H1 (cell line): ENCODE measurements at regions not wholly inside any gene's neighbourhood (a gene's known extent, or its start where the extent isn't known, plus 50 kb on each side); places are given as distances from the start of the nearest gene placed in this dataset.

ENCODE experiments used
- CTCF ChIA-PET: fragments of 300-600 bp; sonication (Branson Sonifier 250); formaldehyde crosslinking; loops from one replicate; lab custom pipeline; 2021; ENCODE audit not compliant: partially characterized antibody; lab: Charles Lee
- POLR2A ChIA-PET: fragments of 300-600 bp; sonication (Branson Sonifier 250); formaldehyde crosslinking; loops from one replicate; lab custom pipeline; 2021; ENCODE audit warnings: inconsistent platforms; ENCODE audit not compliant: partially characterized antibody; lab: Charles Lee
- DNase-seq, 2 experiments: peaks; one replicate each; pipeline versions ENCODE4 v3.0.0 to v3.0.0-alpha.2; 2010 to 2022; ENCODE audit warnings: low spot score in 2 of 2, low read depth in 1 of 2, mixed read lengths in 1 of 2
- FAIRE-seq: peaks from 2 replicates; lab custom pipeline; 2011; peaks lifted over from hg19 to GRCh38; lab: Jason Lieb, UNC
- H2AFZ ChIP-seq: 2 replicates; pipeline ENCODE4 v1.8.1; 2012; ENCODE audit warnings: low read length, inconsistent platforms
- H2AK5ac ChIP-seq: 2 replicates; pipeline ENCODE4 v1.6.1; 2013; ENCODE audit warnings: low read depth, low read length
- H2BK120ac ChIP-seq: replicated peaks from 2 replicates; pipeline ENCODE3; 2013; ENCODE audit warnings: low read depth, low read length, inconsistent platforms
- H2BK12ac ChIP-seq: 2 replicates; pipeline ENCODE4 v1.6.1; 2013; ENCODE audit warnings: low read depth, low read length
- H2BK15ac ChIP-seq: 2 replicates; pipeline ENCODE4 v1.6.1; 2013; ENCODE audit warnings: low read length
- H2BK20ac ChIP-seq: 2 replicates; pipeline ENCODE4 v1.6.1; 2013; ENCODE audit warnings: low read length
- H2BK5ac ChIP-seq: 2 replicates; pipeline ENCODE4 v1.6.1; 2013; ENCODE audit warnings: low read depth, low read length
- H3K14ac ChIP-seq: 2 replicates; pipeline ENCODE4 v1.6.1; 2013; ENCODE audit warnings: inconsistent platforms; ENCODE audit not compliant: insufficient read length
- H3K18ac ChIP-seq: 2 replicates; pipeline ENCODE4 v1.6.1; 2013; ENCODE audit warnings: low read length; ENCODE audit errors: extremely low read depth
- H3K23ac ChIP-seq: 2 replicates; pipeline ENCODE4 v1.6.1; 2013; ENCODE audit warnings: inconsistent platforms; ENCODE audit not compliant: insufficient read length
- H3K23me2 ChIP-seq: 2 replicates; pipeline ENCODE4 v1.6.1; 2013; ENCODE audit warnings: low read depth, low read length
- H3K27ac ChIP-seq: 2 replicates; pipeline ENCODE4 v1.6.1; 2011; ENCODE audit warnings: low read depth, low read length, inconsistent platforms
- H3K27me3 ChIP-seq, 4 experiments: replicated peaks in 1 of 4; 1 replicate in 1 of 4; 2 replicates in 3 of 4; pipeline versions ENCODE4 v1.6.1 to v1.8.1; 2011 to 2013; ENCODE audit warnings: low read length in 3 of 4, mild to moderate bottlenecking in 3 of 4, inconsistent platforms in 2 of 4, mixed read lengths in 2 of 4, moderate library complexity in 1 of 4; ENCODE audit not compliant: control insufficient read depth in 3 of 4, insufficient read depth in 3 of 4; ENCODE audit errors: extremely low read depth in 1 of 4
- H3K36me3 ChIP-seq, 4 experiments: 2 replicates each; pipeline versions ENCODE4 v1.6.1 to v1.8.1; 2011 to 2013; ENCODE audit warnings: mild to moderate bottlenecking in 4 of 4, low read length in 3 of 4, moderate library complexity in 2 of 4, control low read depth in 1 of 4, inconsistent platforms in 1 of 4; ENCODE audit not compliant: insufficient read depth in 4 of 4, control insufficient read depth in 2 of 4
- H3K4ac ChIP-seq: replicated peaks from 2 replicates; pipeline ENCODE3; 2013; ENCODE audit warnings: low read length, low read depth, mixed read lengths, inconsistent platforms; ENCODE audit not compliant: insufficient read length
- H3K4me1 ChIP-seq, 4 experiments: replicated peaks in 1 of 4; 1 replicate in 1 of 4; 2 replicates in 3 of 4; pipeline versions ENCODE4 v1.6.1 to v1.8.1; 2011 to 2013; ENCODE audit warnings: low read length in 3 of 4, inconsistent platforms in 2 of 4, mixed read lengths in 1 of 4; ENCODE audit not compliant: insufficient read depth in 4 of 4, control insufficient read depth in 3 of 4
- H3K4me2 ChIP-seq, 2 experiments: 2 replicates each; pipeline versions ENCODE4 v1.6.1 to v1.8.1; 2011 to 2013; ENCODE audit warnings: low read depth in 2 of 2, low read length in 2 of 2, control low read depth in 1 of 2, inconsistent platforms in 1 of 2, mild to moderate bottlenecking in 1 of 2; ENCODE audit not compliant: insufficient read depth in 1 of 2
- H3K4me3 ChIP-seq, 4 experiments: fragments of 200-600, 300-600 bp in 1 of 4; sonication (generic), shearing (Covaris generic), sonication (Bioruptor Twin) in 1 of 4; 2 replicates each; pipeline versions ENCODE4 v1.5.1 to v1.8.1; 2011 to 2016; ENCODE audit warnings: low read length in 4 of 4, low read depth in 3 of 4, control low read depth in 2 of 4, inconsistent platforms in 2 of 4, mild to moderate bottlenecking in 2 of 4, mixed read lengths in 1 of 4, moderate library complexity in 1 of 4; ENCODE audit not compliant: insufficient read depth in 2 of 4; ENCODE audit errors: extremely low read depth in 1 of 4
- H3K56ac ChIP-seq: replicated peaks from 2 replicates; pipeline ENCODE3; 2013; ENCODE audit warnings: low read depth, mild to moderate bottlenecking, mixed read lengths, low read length, inconsistent platforms; ENCODE audit not compliant: insufficient read length
- H3K79me1 ChIP-seq: 2 replicates; pipeline ENCODE4 v1.6.1; 2013; ENCODE audit warnings: low read depth, low read length, control low read depth
- H3K79me2 ChIP-seq, 2 experiments: 2 replicates each; pipeline versions ENCODE4 v1.6.1 to v1.8.1; 2012 to 2013; ENCODE audit warnings: low read length in 2 of 2, mild to moderate bottlenecking in 2 of 2, inconsistent platforms in 1 of 2; ENCODE audit not compliant: insufficient read depth in 2 of 2, control insufficient read depth in 1 of 2
- H3K9ac ChIP-seq, 4 experiments: replicated peaks in 1 of 4; 1 replicate in 1 of 4; 2 replicates in 3 of 4; pipeline versions ENCODE4 v1.6.1 to v1.8.1; 2011 to 2013; ENCODE audit warnings: low read depth in 3 of 4, low read length in 3 of 4, control low read depth in 2 of 4, mild to moderate bottlenecking in 2 of 4, moderate library complexity in 2 of 4, inconsistent platforms in 1 of 4; ENCODE audit errors: extremely low read depth in 1 of 4
- H3K9me3 ChIP-seq, 2 experiments: 2 replicates each; pipeline versions ENCODE4 v1.6.1 to v1.8.1; 2012 to 2013; ENCODE audit warnings: mild to moderate bottlenecking in 2 of 2, moderate library complexity in 2 of 2, control low read depth in 1 of 2, inconsistent platforms in 1 of 2, low read depth in 1 of 2, low read length in 1 of 2, mixed read lengths in 1 of 2; ENCODE audit not compliant: insufficient read depth in 2 of 2
- H4K20me1 ChIP-seq, 2 experiments: replicated peaks in 1 of 2; 2 replicates each; pipeline versions ENCODE3 to v1.8.1; 2011 to 2013; ENCODE audit warnings: inconsistent platforms in 2 of 2, low read length in 2 of 2, mild to moderate bottlenecking in 1 of 2; ENCODE audit not compliant: insufficient read depth in 2 of 2, control insufficient read depth in 1 of 2
- H4K5ac ChIP-seq: 2 replicates; pipeline ENCODE4 v1.6.1; 2013; ENCODE audit warnings: low read length, low read depth, mixed read lengths, inconsistent platforms; ENCODE audit not compliant: insufficient read length
- H4K8ac ChIP-seq: 2 replicates; pipeline ENCODE4 v1.8.0; 2013; ENCODE audit warnings: mild to moderate bottlenecking, moderate library complexity, low read length, inconsistent platforms; ENCODE audit not compliant: insufficient read depth; ENCODE audit errors: extremely low read depth
- H4K91ac ChIP-seq: replicated peaks from 2 replicates; pipeline ENCODE3; 2013; ENCODE audit warnings: low read length, mixed read lengths, inconsistent platforms; ENCODE audit not compliant: insufficient read length
- BACH1 ChIP-seq: IDR thresholded peaks from 2 replicates; pipeline ENCODE4 v1.6.1; 2012; ENCODE audit warnings: low read length, improper control_type of control experiment
- JUND ChIP-seq: IDR thresholded peaks from 2 replicates; pipeline ENCODE4 v1.6.1; 2011; ENCODE audit warnings: mild to moderate bottlenecking, improper control_type of control experiment, low read length
- NRF1 ChIP-seq: IDR thresholded peaks from 2 replicates; pipeline ENCODE4 v1.6.1; 2011; ENCODE audit warnings: mild to moderate bottlenecking, low read depth, low read length, improper control_type of control experiment
- TAF1 ChIP-seq: IDR thresholded peaks from 2 replicates; pipeline ENCODE4 v1.6.1; 2011; ENCODE audit warnings: mild to moderate bottlenecking, low read depth, low read length
- WGBS, 2 experiments: shearing (Covaris generic) in 1 of 2; methylation state at CpG; one replicate each; pipeline versions ENCODE4 v1.1.6 to v1.1.7; 2013 to 2015; ENCODE audit warnings: low lambda C conversion rate in 2 of 2, mixed read lengths in 2 of 2, inconsistent platforms in 1 of 2, low coverage in 1 of 2, missing lambda C conversion rate in 1 of 2; ENCODE audit not compliant: insufficient replicate concordance in 2 of 2, insufficient coverage in 1 of 2, insufficient read length in 1 of 2; ENCODE audit errors: extremely low coverage in 1 of 2, missing lambda C conversion rate in 1 of 2; 5-methylcytosine and 5-hydroxymethylcytosine counted together

DNA sequence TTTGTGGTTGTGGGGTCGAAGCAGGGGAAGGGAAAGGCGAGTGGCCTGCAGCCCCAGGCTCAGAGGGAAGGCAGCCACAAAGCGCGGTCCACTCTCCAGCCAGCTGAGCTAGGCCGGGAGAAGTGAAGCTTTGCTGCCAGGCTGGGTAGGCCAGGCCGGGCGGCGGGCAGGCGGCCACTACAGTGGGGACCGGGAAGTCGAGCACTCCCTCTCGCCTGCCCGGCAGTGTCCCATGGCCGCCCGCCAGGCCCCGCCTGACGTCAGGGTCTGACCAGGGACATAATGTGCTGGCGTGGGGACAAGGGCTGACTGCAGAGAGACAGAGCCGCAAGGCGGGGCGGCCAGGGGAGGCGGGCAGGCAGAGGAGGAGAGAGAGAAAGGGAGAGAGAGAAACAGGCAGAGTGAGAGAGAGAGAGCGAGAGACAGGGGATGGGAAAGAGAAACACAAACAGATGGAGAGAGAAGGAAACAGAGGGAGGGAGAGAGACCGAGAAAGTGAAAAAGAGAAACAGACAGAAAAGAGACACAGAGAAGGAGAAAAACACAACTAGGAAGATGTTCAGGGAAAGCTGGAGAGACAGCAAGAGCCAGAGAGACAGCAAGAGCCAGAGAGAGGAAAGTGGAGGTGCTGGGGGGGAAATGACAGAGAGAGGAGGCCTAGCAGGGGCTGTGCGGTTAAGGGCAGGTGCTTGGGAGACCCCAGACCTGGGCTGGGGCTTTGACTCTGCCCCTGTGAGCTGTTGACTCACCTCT, 94.5 kb upstream of the PTPN1 start:
- FAIRE-seq (no peak), DNase-seq (peak in 1 of 2 experiments; percentile 59)
- Histone ChIP-seq H2AK5ac (no peak overlapping the region), H3K4me2 (peak overlapping the region in 1 of 2 experiments; percentile 5; a peak in 1 of 4 replicates), H3K27me3 (no peaks in the 10 kb centered on the region; a peak in 1 of 7 replicates), H4K91ac (peak overlapping the region; percentile 91), H3K9ac (no peak overlapping the region), H3K79me2 (no peaks in the 10 kb centered on the region), H3K36me3 (no peaks in the 10 kb centered on the region), H3K23ac (no peak overlapping the region), H3K4me3 (no peak overlapping the region), H3K79me1 (no peaks in the 10 kb centered on the region), H2BK120ac (peak overlapping the region; percentile 38), H2BK20ac (peak overlapping the region; percentile 61; the same call in 1 of the 2 replicates), H2BK15ac (0 out of 2 replicates have a peak overlapping the region, but pooled peaks have one; percentile 81), H3K9me3 (peaks cover 6 to 7% of the 10 kb centered on the region in 2 experiments; a peak in 3 of 4 replicates), H3K27ac (no peak overlapping the region), H4K8ac (peak overlapping the region; percentile 87), H3K23me2 (no peaks in the 10 kb centered on the region), H4K20me1 (no peaks in the 10 kb centered on the region), H3K18ac (peak overlapping the region; percentile 71), H4K5ac (no peak overlapping the region), H2BK12ac (peak overlapping the region; percentile 39; the same call in 1 of the 2 replicates), H3K14ac (no peak overlapping the region), H2AFZ (peak overlapping the region; percentile 13; the same call in 1 of the 2 replicates), H2BK5ac (peak overlapping the region; percentile 71; the same call in 1 of the 2 replicates), H3K4me1 (peaks cover 3 to 15% (median 7%) of the 10 kb centered on the region in 4 experiments; a peak in 6 of 7 replicates), H3K4ac (no peak overlapping the region), H3K56ac (no peak overlapping the region)
- WGBS, 2 experiments: 68% methylated on average over 21 of the region's 25 CpGs; no CpG with 5 or more reads in 1 of the 2 experiments
- POLR2A ChIA-PET: no interaction called here
- CTCF ChIA-PET: interaction anchor here (1.0 to 1.5 kb wide), 2 partner anchors 15 to 134 kb away, joined by 4 read pairs; no protein-coding TSS in a partner anchor
- TF ChIP-seq BACH1: no peak
- TF ChIP-seq TAF1: no peak
- TF ChIP-seq JUND: no peak
- TF ChIP-seq NRF1: no peak
